ENCODE measurements at regions not wholly inside any gene's neighbourhood (a gene's known extent, or its start where the extent isn't known, plus 50 kb on each side); places are given as distances from the start of the nearest gene placed in this dataset.
"Not testable (repeated sequence)": the region's sequence is repeated elsewhere in the genome, so short reads cannot be mapped to it uniquely, and the experiment has no call there.

GRCh38 chr7:51995596-51996179 lies 679.1 kb upstream of the COBL start:
- no peak for DNase-seq

GRCh38 chr7:51982653-51983052 lies 666.0 kb upstream of the COBL start:
- DNase-seq: no peak

- no peak for DNase-seq
Observed at GRCh38 chr7:51980812-51981211, 664.2 kb upstream of the COBL start.

- no peak for DNase-seq
Observed at GRCh38 chr7:51980313-51980712, 663.7 kb upstream of the COBL start.

- no peak for DNase-seq
Observed at GRCh38 chr7:51977913-51978312, 661.3 kb upstream of the COBL start.

- no peak for DNase-seq
Observed at GRCh38 chr7:51973939-51974338, 657.3 kb upstream of the COBL start.

GRCh38 chr7:51973071-51973470 lies 656.5 kb upstream of the COBL start:
- no peak for DNase-seq

GRCh38 chr7:51970961-51971665 lies 654.5 kb upstream of the COBL start:
- no peak for DNase-seq

- no peak for DNase-seq
Observed at GRCh38 chr7:51968461-51968860, 651.9 kb upstream of the COBL start.

- no peak for DNase-seq
Observed at GRCh38 chr7:51965454-51965853, 648.8 kb upstream of the COBL start.

- DNase-seq: no peak
Observed at GRCh38 chr7:51961804-51962203, 645.2 kb upstream of the COBL start.

- no peak for DNase-seq
Observed at GRCh38 chr7:51950813-51951212, 634.2 kb upstream of the COBL start.

GRCh38 chr7:51949726-51950644 lies 633.4 kb upstream of the COBL start:
- no peak for DNase-seq

- no peak for DNase-seq
Observed at GRCh38 chr7:51930834-51931233, 614.2 kb upstream of the COBL start.

- no peak for DNase-seq
Observed at GRCh38 chr7:51929818-51930217, 613.2 kb upstream of the COBL start.

- DNase-seq: no peak
Observed at GRCh38 chr7:51927738-51928137, 611.1 kb upstream of the COBL start.

GRCh38 chr7:51918581-51918980 lies 602.0 kb upstream of the COBL start:
- no peak for DNase-seq

- no peak for DNase-seq
Observed at GRCh38 chr7:51901489-51901840, 584.9 kb upstream of the COBL start.

GRCh38 chr7:51900755-51901488 lies 584.3 kb upstream of the COBL start:
- DNase-seq: not testable (repeated sequence)

- no peak for DNase-seq
Observed at GRCh38 chr7:51899611-51900010, 583.0 kb upstream of the COBL start.

GRCh38 chr7:51882412-51882811 lies 565.8 kb upstream of the COBL start:
- DNase-seq: no peak

GRCh38 chr7:51881309-51881708 lies 564.7 kb upstream of the COBL start:
- DNase-seq: no peak

- no peak for DNase-seq
Observed at GRCh38 chr7:51878865-51879264, 562.3 kb upstream of the COBL start.
